ENCODE measurements at regions not wholly inside any gene's neighbourhood (a gene's known extent, or its start where the extent isn't known, plus 50 kb on each side); places are given as distances from the start of the nearest gene placed in this dataset.
"Not testable (repeated sequence)": the region's sequence is repeated elsewhere in the genome, so short reads cannot be mapped to it uniquely, and the experiment has no call there.

- DNase-seq (ENCODE audit: low spot score): no peak
These were observed 216.9 kb downstream of the RPAP3 start for GRCh38 chr12:47488888-47489287.

GRCh38 chr12:47481041-47481440 is 224.8 kb downstream of the RPAP3 start:
- DNase-seq (ENCODE audit: low spot score): no peak

GRCh38 chr12:47478426-47478825 is 227.4 kb downstream of the RPAP3 start:
- DNase-seq (ENCODE audit: low spot score): no peak

GRCh38 chr12:47473091-47473490 is 232.7 kb downstream of the RPAP3 start:
- no peak for DNase-seq (ENCODE audit: low spot score)

- not testable (repeated sequence) for DNase-seq (ENCODE audit: low spot score)
These were observed 235.5 kb downstream of the RPAP3 start for GRCh38 chr12:47470349-47470748.

GRCh38 chr12:47463918-47464317 is 241.9 kb downstream of the RPAP3 start:
- not testable (repeated sequence) for DNase-seq (ENCODE audit: low spot score)

- peak; percentile 94 for DNase-seq (ENCODE audit: low spot score)
These were observed 247.6 kb downstream of the RPAP3 start for GRCh38 chr12:47458279-47458678.

GRCh38 chr12:47449797-47450196 is 256.0 kb downstream of the RPAP3 start:
- no peak for DNase-seq (ENCODE audit: low spot score)

GRCh38 chr12:47442310-47442709 is 263.5 kb downstream of the RPAP3 start:
- no peak for DNase-seq (ENCODE audit: low spot score)

- DNase-seq (ENCODE audit: low spot score): no peak
These were observed 264.3 kb downstream of the RPAP3 start for GRCh38 chr12:47441490-47441889.

- DNase-seq (ENCODE audit: low spot score): no peak
These were observed 267.7 kb downstream of the RPAP3 start for GRCh38 chr12:47438175-47438574.

- peak; percentile 48 for DNase-seq (ENCODE audit: low spot score)
These were observed 268.3 kb downstream of the RPAP3 start for GRCh38 chr12:47437570-47437969.

GRCh38 chr12:47433876-47434275 is 272.0 kb downstream of the RPAP3 start:
- no peak for DNase-seq (ENCODE audit: low spot score)

GRCh38 chr12:47426678-47427309 is 279.0 kb downstream of the RPAP3 start:
- peak; percentile 61 for DNase-seq (ENCODE audit: low spot score)

GRCh38 chr12:47422611-47423010 is 283.2 kb downstream of the RPAP3 start:
- no peak for DNase-seq (ENCODE audit: low spot score)

- DNase-seq (ENCODE audit: low spot score): no peak
These were observed 286.3 kb downstream of the RPAP3 start for GRCh38 chr12:47419497-47419896.

GRCh38 chr12:47417955-47418354 is 287.9 kb downstream of the RPAP3 start:
- DNase-seq (ENCODE audit: low spot score): no peak

- no peak for DNase-seq (ENCODE audit: low spot score)
These were observed 288.7 kb downstream of the RPAP3 start for GRCh38 chr12:47417121-47417520.

GRCh38 chr12:47415054-47415453 is 290.8 kb downstream of the RPAP3 start:
- no peak for DNase-seq (ENCODE audit: low spot score)

GRCh38 chr12:47414511-47414910 is 291.3 kb downstream of the RPAP3 start:
- no peak for DNase-seq (ENCODE audit: low spot score)

GRCh38 chr12:47413806-47414205 is 292.0 kb downstream of the RPAP3 start:
- DNase-seq (ENCODE audit: low spot score): no peak

GRCh38 chr12:47412601-47413236 is 293.1 kb downstream of the RPAP3 start:
- DNase-seq (ENCODE audit: low spot score): no peak

- DNase-seq (ENCODE audit: low spot score): no peak
These were observed 293.9 kb downstream of the RPAP3 start for GRCh38 chr12:47411966-47412365.

- DNase-seq (ENCODE audit: low spot score): no peak
These were observed 295.0 kb downstream of the RPAP3 start for GRCh38 chr12:47410862-47411261.
